ENCODE measurements at regions not wholly inside any gene's neighbourhood (a gene's known extent, or its start where the extent isn't known, plus 50 kb on each side); places are given as distances from the start of the nearest gene placed in this dataset.

GRCh38 chr7:94294471-94295131 lies 100.1 kb upstream of the COL1A2 start:
- no peak overlapping the region for H3K4me3 Mint-ChIP-seq
- no peaks in the 10 kb centered on the region for H3K9me3 Mint-ChIP-seq
- H3K4me1 Mint-ChIP-seq (ENCODE audit: low read depth) = no peaks in the 10 kb centered on the region
- no peak for DNase-seq (ENCODE audit: low spot score)
- H3K27me3 Mint-ChIP-seq (ENCODE audit: low read depth) = peaks cover 5% of the 10 kb centered on the region
- H3K27ac Mint-ChIP-seq = no peak overlapping the region
- H3K36me3 Mint-ChIP-seq (ENCODE audit: low read depth) = no peaks in the 10 kb centered on the region

GRCh38 chr7:94295850-94296249 lies 98.8 kb upstream of the COL1A2 start:
- H3K27ac Mint-ChIP-seq = no peak overlapping the region
- no peak for DNase-seq (ENCODE audit: low spot score)
- no peaks in the 10 kb centered on the region for H3K4me1 Mint-ChIP-seq (ENCODE audit: low read depth)
- H3K27me3 Mint-ChIP-seq (ENCODE audit: low read depth) = peaks cover 5% of the 10 kb centered on the region
- no peaks in the 10 kb centered on the region for H3K36me3 Mint-ChIP-seq (ENCODE audit: low read depth)
- no peaks in the 10 kb centered on the region for H3K9me3 Mint-ChIP-seq
- no peak overlapping the region for H3K4me3 Mint-ChIP-seq

GRCh38 chr7:94296881-94297280 lies 97.8 kb upstream of the COL1A2 start:
- no peaks in the 10 kb centered on the region for H3K36me3 Mint-ChIP-seq (ENCODE audit: low read depth)
- H3K27ac Mint-ChIP-seq = no peak overlapping the region
- H3K27me3 Mint-ChIP-seq (ENCODE audit: low read depth) = peaks cover under 1% of the 10 kb centered on the region
- no peak overlapping the region for H3K4me3 Mint-ChIP-seq
- DNase-seq (ENCODE audit: low spot score) = no peak
- no peaks in the 10 kb centered on the region for H3K9me3 Mint-ChIP-seq
- no peaks in the 10 kb centered on the region for H3K4me1 Mint-ChIP-seq (ENCODE audit: low read depth)

GRCh38 chr7:94297397-94297838 lies 97.3 kb upstream of the COL1A2 start:
- Mint-ChIP-seq H3K36me3 (ENCODE audit: low read depth) (no peaks in the 10 kb centered on the region), H3K27me3 (ENCODE audit: low read depth) (no peaks in the 10 kb centered on the region), H3K4me1 (ENCODE audit: low read depth) (no peaks in the 10 kb centered on the region), H3K9me3 (no peaks in the 10 kb centered on the region), H3K27ac (no peak overlapping the region), H3K4me3 (no peak overlapping the region)
- no peak for DNase-seq (ENCODE audit: low spot score)

GRCh38 chr7:94298943-94299342 lies 95.8 kb upstream of the COL1A2 start:
- Mint-ChIP-seq H3K27me3 (ENCODE audit: low read depth) (peaks cover 2% of the 10 kb centered on the region), H3K27ac (no peak overlapping the region), H3K9me3 (no peaks in the 10 kb centered on the region), H3K36me3 (ENCODE audit: low read depth) (no peaks in the 10 kb centered on the region), H3K4me1 (ENCODE audit: low read depth) (no peaks in the 10 kb centered on the region), H3K4me3 (no peak overlapping the region)
- DNase-seq (ENCODE audit: low spot score) = no peak

GRCh38 chr7:94300176-94300835 lies 94.4 kb upstream of the COL1A2 start:
- no peaks in the 10 kb centered on the region for H3K9me3 Mint-ChIP-seq
- no peak overlapping the region for H3K4me3 Mint-ChIP-seq
- peaks cover 2% of the 10 kb centered on the region for H3K27me3 Mint-ChIP-seq (ENCODE audit: low read depth)
- no peak overlapping the region for H3K27ac Mint-ChIP-seq
- no peaks in the 10 kb centered on the region for H3K4me1 Mint-ChIP-seq (ENCODE audit: low read depth)
- no peaks in the 10 kb centered on the region for H3K36me3 Mint-ChIP-seq (ENCODE audit: low read depth)
- DNase-seq (ENCODE audit: low spot score) = no peak

GRCh38 chr7:94301024-94301586 lies 93.6 kb upstream of the COL1A2 start:
- H3K4me3 Mint-ChIP-seq = no peak overlapping the region
- H3K4me1 Mint-ChIP-seq (ENCODE audit: low read depth) = no peaks in the 10 kb centered on the region
- peaks cover 2% of the 10 kb centered on the region for H3K27me3 Mint-ChIP-seq (ENCODE audit: low read depth)
- DNase-seq (ENCODE audit: low spot score) = no peak
- H3K9me3 Mint-ChIP-seq = no peaks in the 10 kb centered on the region
- H3K27ac Mint-ChIP-seq = no peak overlapping the region
- no peaks in the 10 kb centered on the region for H3K36me3 Mint-ChIP-seq (ENCODE audit: low read depth)

GRCh38 chr7:94303118-94303517 lies 91.6 kb upstream of the COL1A2 start:
- no peak for DNase-seq (ENCODE audit: low spot score)
- H3K27me3 Mint-ChIP-seq (ENCODE audit: low read depth) = peaks cover 2% of the 10 kb centered on the region
- no peaks in the 10 kb centered on the region for H3K36me3 Mint-ChIP-seq (ENCODE audit: low read depth)
- H3K4me1 Mint-ChIP-seq (ENCODE audit: low read depth) = no peaks in the 10 kb centered on the region
- no peak overlapping the region for H3K27ac Mint-ChIP-seq
- H3K9me3 Mint-ChIP-seq = no peaks in the 10 kb centered on the region
- H3K4me3 Mint-ChIP-seq = no peak overlapping the region

- no peaks in the 10 kb centered on the region for H3K9me3 Mint-ChIP-seq
- H3K36me3 Mint-ChIP-seq (ENCODE audit: low read depth) = no peaks in the 10 kb centered on the region
- H3K27ac Mint-ChIP-seq = no peak overlapping the region
- peaks cover 2% of the 10 kb centered on the region for H3K27me3 Mint-ChIP-seq (ENCODE audit: low read depth)
- H3K4me1 Mint-ChIP-seq (ENCODE audit: low read depth) = no peaks in the 10 kb centered on the region
- no peak for DNase-seq (ENCODE audit: low spot score)
- H3K4me3 Mint-ChIP-seq = no peak overlapping the region
Measured at GRCh38 chr7:94303695-94304094, 91.0 kb upstream of the COL1A2 start.

GRCh38 chr7:94304878-94305277 lies 89.8 kb upstream of the COL1A2 start:
- Mint-ChIP-seq H3K27me3 (ENCODE audit: low read depth) (peaks cover 2% of the 10 kb centered on the region), H3K36me3 (ENCODE audit: low read depth) (no peaks in the 10 kb centered on the region), H3K27ac (no peak overlapping the region), H3K4me3 (no peak overlapping the region), H3K4me1 (ENCODE audit: low read depth) (no peaks in the 10 kb centered on the region), H3K9me3 (no peaks in the 10 kb centered on the region)
- no peak for DNase-seq (ENCODE audit: low spot score)

- no peaks in the 10 kb centered on the region for H3K9me3 Mint-ChIP-seq
Measured at GRCh38 chr7:94305836-94306235, 88.9 kb upstream of the COL1A2 start.

GRCh38 chr7:94307399-94308048 lies 87.2 kb upstream of the COL1A2 start:
- no peak for DNase-seq (ENCODE audit: low spot score)
- no peak overlapping the region for H3K4me3 Mint-ChIP-seq
- H3K27ac Mint-ChIP-seq = no peak overlapping the region
- no peaks in the 10 kb centered on the region for H3K4me1 Mint-ChIP-seq (ENCODE audit: low read depth)
- no peaks in the 10 kb centered on the region for H3K36me3 Mint-ChIP-seq (ENCODE audit: low read depth)
- peaks cover 2% of the 10 kb centered on the region for H3K27me3 Mint-ChIP-seq (ENCODE audit: low read depth)
- H3K9me3 Mint-ChIP-seq = no peaks in the 10 kb centered on the region

More at GRCh38 chr7:94305836-94306235, 88.9 kb upstream of the COL1A2 start:
- no peak for DNase-seq (ENCODE audit: low spot score)
- no peak overlapping the region for H3K4me3 Mint-ChIP-seq
- H3K27me3 Mint-ChIP-seq (ENCODE audit: low read depth) = peaks cover 2% of the 10 kb centered on the region
- no peaks in the 10 kb centered on the region for H3K4me1 Mint-ChIP-seq (ENCODE audit: low read depth)
- H3K36me3 Mint-ChIP-seq (ENCODE audit: low read depth) = no peaks in the 10 kb centered on the region
- no peak overlapping the region for H3K27ac Mint-ChIP-seq

GRCh38 chr7:94311515-94311914 lies 83.2 kb upstream of the COL1A2 start:
- no peaks in the 10 kb centered on the region for H3K4me1 Mint-ChIP-seq (ENCODE audit: low read depth)
- no peaks in the 10 kb centered on the region for H3K36me3 Mint-ChIP-seq (ENCODE audit: low read depth)
- DNase-seq (ENCODE audit: low spot score) = no peak
- no peak overlapping the region for H3K4me3 Mint-ChIP-seq
- H3K27me3 Mint-ChIP-seq (ENCODE audit: low read depth) = no peaks in the 10 kb centered on the region
- no peaks in the 10 kb centered on the region for H3K9me3 Mint-ChIP-seq
- H3K27ac Mint-ChIP-seq = no peak overlapping the region

- no peak overlapping the region for H3K27ac Mint-ChIP-seq
- no peaks in the 10 kb centered on the region for H3K4me1 Mint-ChIP-seq (ENCODE audit: low read depth)
- no peak overlapping the region for H3K4me3 Mint-ChIP-seq
- DNase-seq (ENCODE audit: low spot score) = no peak
- H3K27me3 Mint-ChIP-seq (ENCODE audit: low read depth) = no peaks in the 10 kb centered on the region
- no peaks in the 10 kb centered on the region for H3K9me3 Mint-ChIP-seq
- no peaks in the 10 kb centered on the region for H3K36me3 Mint-ChIP-seq (ENCODE audit: low read depth)
Measured at GRCh38 chr7:94313926-94314325, 80.8 kb upstream of the COL1A2 start.

Measured in T-helper 2 cell treated with Interferon-gamma antibody and Interleukin-4, amounts not matched to agents 5 μg/mL and 100 μg/mL, for 36 hours (primary cell).